ENCODE measurements at regions not wholly inside any gene's neighbourhood (a gene's known extent, or its start where the extent isn't known, plus 50 kb on each side); places are given as distances from the start of the nearest gene placed in this dataset.

- TF ChIP-seq POLR2A (IDR thresholded peaks at IDR 0.05) (no peak), CTCF (IDR thresholded peaks at IDR 0.05) (no peak)
Measured at GRCh38 chr2:212871597-212871996, 279.8 kb downstream of the IKZF2 start.

Data from esophagus squamous epithelium (tissue), 4 donors.